ENCODE measurements at regions not wholly inside any gene's neighbourhood (a gene's known extent, or its start where the extent isn't known, plus 50 kb on each side); places are given as distances from the start of the nearest gene placed in this dataset.
"Not testable (repeated sequence)": the region's sequence is repeated elsewhere in the genome, so short reads cannot be mapped to it uniquely, and the experiment has no call there.

- H3K4me3 Mint-ChIP-seq; ATAC-seq (ENCODE audit: low read depth); H3K4me1 Mint-ChIP-seq; H4K20me1 ChIP-seq (ENCODE audit: control insufficient read depth, insufficient read depth, low read length, poor library complexity, severe bottlenecking); CTCF ChIA-PET; POLR2A ChIA-PET; H2AFZ ChIP-seq (ENCODE audit: insufficient read depth, low read depth, low read length, poor library complexity, severe bottlenecking); H3K27ac ChIP-seq (ENCODE audit: low read length in 2 of 2); H3K4me1 ChIP-seq (ENCODE audit: control insufficient read depth in 2 of 2, insufficient read depth in 2 of 2, low read length in 2 of 2); DNase-seq; H3K9ac ChIP-seq (ENCODE audit: low read length); H3K27ac Mint-ChIP-seq; H3K9me3 Mint-ChIP-seq (ENCODE audit: insufficient read depth); H3K27me3 ChIP-seq (replicated peaks in 1 of 4; ENCODE audit: control extremely low read depth in 1 of 4, control insufficient read depth in 3 of 4, insufficient read depth in 4 of 4, low read length in 3 of 4); H3K79me2 ChIP-seq (ENCODE audit: control insufficient read depth, insufficient read depth, low read length); H3K27me3 Mint-ChIP-seq; H3K36me3 ChIP-seq (replicated peaks in 1 of 2; ENCODE audit: control extremely low read depth in 1 of 2, control insufficient read depth in 1 of 2, extremely low read depth in 1 of 2, insufficient read depth in 2 of 2, low read length in 1 of 2); H3K4me2 ChIP-seq (replicated peaks; ENCODE audit: low read depth, low read length, poor library complexity, severe bottlenecking); H3K9me3 ChIP-seq (ENCODE audit: control extremely low read depth in 1 of 3, control insufficient read depth in 2 of 3, insufficient read depth in 1 of 3, low read length in 2 of 3); H3K4me3 ChIP-seq (ENCODE audit: control extremely low read depth in 1 of 5, extremely low read depth in 1 of 5, insufficient read depth in 1 of 5, low read depth in 2 of 5, low read length in 4 of 5); intact Hi-C loops (cut with micrococcal nuclease): not testable (repeated sequence)
- no CpG with 5 or more reads among the region's 13 CpGs for WGBS (ENCODE audit: insufficient coverage)
Observed at GRCh38 chrX:115884121-115884520, 286.4 kb upstream of the AGTR2 start.

GRCh38 chrX:115888041-115888440 is 282.5 kb upstream of the AGTR2 start:
- H4K20me1 ChIP-seq (ENCODE audit: control insufficient read depth, insufficient read depth, low read length, poor library complexity, severe bottlenecking); H3K27ac Mint-ChIP-seq; H3K4me1 Mint-ChIP-seq; H3K27me3 Mint-ChIP-seq; H3K9ac ChIP-seq (ENCODE audit: low read length); H3K4me3 Mint-ChIP-seq; H3K4me1 ChIP-seq (ENCODE audit: control insufficient read depth in 2 of 2, insufficient read depth in 2 of 2, low read length in 2 of 2); H3K27me3 ChIP-seq (replicated peaks in 1 of 4; ENCODE audit: control extremely low read depth in 1 of 4, control insufficient read depth in 3 of 4, insufficient read depth in 4 of 4, low read length in 3 of 4); H3K9me3 Mint-ChIP-seq (ENCODE audit: insufficient read depth); H3K36me3 ChIP-seq (replicated peaks in 1 of 2; ENCODE audit: control extremely low read depth in 1 of 2, control insufficient read depth in 1 of 2, extremely low read depth in 1 of 2, insufficient read depth in 2 of 2, low read length in 1 of 2); DNase-seq; H3K9me3 ChIP-seq (ENCODE audit: control extremely low read depth in 1 of 3, control insufficient read depth in 2 of 3, insufficient read depth in 1 of 3, low read length in 2 of 3); CTCF ChIA-PET; intact Hi-C loops (cut with micrococcal nuclease); H3K79me2 ChIP-seq (ENCODE audit: control insufficient read depth, insufficient read depth, low read length); ATAC-seq (ENCODE audit: low read depth); H3K27ac ChIP-seq (ENCODE audit: low read length in 2 of 2); POLR2A ChIA-PET: not testable (repeated sequence)
- Histone ChIP-seq H3K4me3 (ENCODE audit: control extremely low read depth in 1 of 5, extremely low read depth in 1 of 5, insufficient read depth in 1 of 5, low read depth in 2 of 5, low read length in 4 of 5) (peak overlapping the region in 3 of 5 experiments; percentile 38 to 45 (median 39)), H3K4me2 (replicated peaks; ENCODE audit: low read depth, low read length, poor library complexity, severe bottlenecking) (peak overlapping the region; percentile 42), H2AFZ (ENCODE audit: insufficient read depth, low read depth, low read length, poor library complexity, severe bottlenecking) (peak overlapping the region; percentile 30)
- 100% methylated on average over 7 of the region's 29 CpGs for WGBS (ENCODE audit: insufficient coverage)

- H3K27ac ChIP-seq (ENCODE audit: low read length in 2 of 2); intact Hi-C loops (cut with micrococcal nuclease); H3K9me3 Mint-ChIP-seq (ENCODE audit: insufficient read depth); H3K27me3 Mint-ChIP-seq; CTCF ChIA-PET; H3K79me2 ChIP-seq (ENCODE audit: control insufficient read depth, insufficient read depth, low read length); H3K27ac Mint-ChIP-seq; H3K4me1 Mint-ChIP-seq; H4K20me1 ChIP-seq (ENCODE audit: control insufficient read depth, insufficient read depth, low read length, poor library complexity, severe bottlenecking); H3K9me3 ChIP-seq (ENCODE audit: control extremely low read depth in 1 of 3, control insufficient read depth in 2 of 3, insufficient read depth in 1 of 3, low read length in 2 of 3); H3K4me1 ChIP-seq (ENCODE audit: control insufficient read depth in 2 of 2, insufficient read depth in 2 of 2, low read length in 2 of 2); POLR2A ChIA-PET; H3K4me3 Mint-ChIP-seq; H3K9ac ChIP-seq (ENCODE audit: low read length); DNase-seq; H3K27me3 ChIP-seq (replicated peaks in 1 of 4; ENCODE audit: control extremely low read depth in 1 of 4, control insufficient read depth in 3 of 4, insufficient read depth in 4 of 4, low read length in 3 of 4); ATAC-seq (ENCODE audit: low read depth); H3K4me3 ChIP-seq (ENCODE audit: control extremely low read depth in 1 of 5, extremely low read depth in 1 of 5, insufficient read depth in 1 of 5, low read depth in 2 of 5, low read length in 4 of 5); H3K36me3 ChIP-seq (replicated peaks in 1 of 2; ENCODE audit: control extremely low read depth in 1 of 2, control insufficient read depth in 1 of 2, extremely low read depth in 1 of 2, insufficient read depth in 2 of 2, low read length in 1 of 2); H3K4me2 ChIP-seq (replicated peaks; ENCODE audit: low read depth, low read length, poor library complexity, severe bottlenecking); H2AFZ ChIP-seq (ENCODE audit: insufficient read depth, low read depth, low read length, poor library complexity, severe bottlenecking): not testable (repeated sequence)
- WGBS (ENCODE audit: insufficient coverage): no CpG with 5 or more reads among the region's 39 CpGs
Observed at GRCh38 chrX:115888519-115888918, 282.0 kb upstream of the AGTR2 start.
